ENCODE measurements at regions not wholly inside any gene's neighbourhood (a gene's known extent, or its start where the extent isn't known, plus 50 kb on each side); places are given as distances from the start of the nearest gene placed in this dataset.
"Not testable (repeated sequence)": the region's sequence is repeated elsewhere in the genome, so short reads cannot be mapped to it uniquely, and the experiment has no call there.

- no peak for DNase-seq (ENCODE audit: low read depth in 3 of 3, low spot score in 1 of 3)
Measured at GRCh38 chrX:78603908-78604307, 55.2 kb downstream of the RTL3 start.

- no peak for DNase-seq (ENCODE audit: low read depth in 3 of 3, low spot score in 1 of 3)
Measured at GRCh38 chrX:78595901-78596502, 63.1 kb downstream of the RTL3 start.

- DNase-seq (ENCODE audit: low read depth in 3 of 3, low spot score in 1 of 3), result no peak
Measured at GRCh38 chrX:78593701-78594100, 65.4 kb downstream of the RTL3 start.

GRCh38 chrX:78592030-78592429 lies 67.1 kb downstream of the RTL3 start:
- no peak for DNase-seq (ENCODE audit: low read depth in 3 of 3, low spot score in 1 of 3)

- no peak for DNase-seq (ENCODE audit: low read depth in 3 of 3, low spot score in 1 of 3)
Measured at GRCh38 chrX:78574306-78574705, 84.8 kb downstream of the RTL3 start.

GRCh38 chrX:78573630-78574029 lies 85.5 kb downstream of the RTL3 start:
- no peak for DNase-seq (ENCODE audit: low read depth in 3 of 3, low spot score in 1 of 3)

GRCh38 chrX:78571849-78572248 lies 87.3 kb downstream of the RTL3 start:
- DNase-seq (ENCODE audit: low read depth in 3 of 3, low spot score in 1 of 3), result no peak

- no peak for DNase-seq (ENCODE audit: low read depth in 3 of 3, low spot score in 1 of 3)
Measured at GRCh38 chrX:78555401-78555980, 103.6 kb downstream of the RTL3 start.

GRCh38 chrX:78552628-78553027 lies 106.5 kb downstream of the RTL3 start:
- DNase-seq (ENCODE audit: low read depth in 3 of 3, low spot score in 1 of 3), result not testable (repeated sequence)

- DNase-seq (ENCODE audit: low read depth in 3 of 3, low spot score in 1 of 3), result no peak
Measured at GRCh38 chrX:78548012-78548411, 111.1 kb downstream of the RTL3 start.

- no peak for DNase-seq (ENCODE audit: low read depth in 3 of 3, low spot score in 1 of 3)
Measured at GRCh38 chrX:78545233-78545632, 113.9 kb downstream of the RTL3 start.

GRCh38 chrX:78543281-78543680 lies 115.8 kb downstream of the RTL3 start:
- DNase-seq (ENCODE audit: low read depth in 3 of 3, low spot score in 1 of 3), result no peak

- DNase-seq (ENCODE audit: low read depth in 3 of 3, low spot score in 1 of 3), result no peak
Measured at GRCh38 chrX:78540171-78540570, 119.0 kb downstream of the RTL3 start.

GRCh38 chrX:78534221-78534620 lies 124.9 kb downstream of the RTL3 start:
- DNase-seq (ENCODE audit: low read depth in 3 of 3, low spot score in 1 of 3), result no peak

GRCh38 chrX:78532363-78532762 lies 126.8 kb downstream of the RTL3 start:
- DNase-seq (ENCODE audit: low read depth in 3 of 3, low spot score in 1 of 3), result no peak

- DNase-seq (ENCODE audit: low read depth in 3 of 3, low spot score in 1 of 3), result no peak
Measured at GRCh38 chrX:78527818-78528217, 131.3 kb downstream of the RTL3 start.

- no peak for DNase-seq (ENCODE audit: low read depth in 3 of 3, low spot score in 1 of 3)
Measured at GRCh38 chrX:78527263-78527662, 131.9 kb downstream of the RTL3 start.

GRCh38 chrX:78522601-78523000 lies 136.5 kb downstream of the RTL3 start:
- DNase-seq (ENCODE audit: low read depth in 3 of 3, low spot score in 1 of 3), result no peak

- DNase-seq (ENCODE audit: low read depth in 3 of 3, low spot score in 1 of 3), result peak in 2 of 3 donors; percentile 19 to 34
Measured at GRCh38 chrX:78517124-78517523, 142.0 kb downstream of the RTL3 start.

GRCh38 chrX:78514852-78515251 lies 144.3 kb downstream of the RTL3 start:
- no peak for DNase-seq (ENCODE audit: low read depth in 3 of 3, low spot score in 1 of 3)

GRCh38 chrX:78513971-78514738 lies 145.0 kb downstream of the RTL3 start:
- DNase-seq (ENCODE audit: low read depth in 3 of 3, low spot score in 1 of 3), result no peak

GRCh38 chrX:78506248-78506647 lies 152.9 kb downstream of the RTL3 start:
- no peak for DNase-seq (ENCODE audit: low read depth in 3 of 3, low spot score in 1 of 3)

GRCh38 chrX:78496483-78496882 lies 162.6 kb downstream of the RTL3 start:
- no peak for DNase-seq (ENCODE audit: low read depth in 3 of 3, low spot score in 1 of 3)

Data from stimulated activated CD4-positive, alpha-beta T cell treated with anti-CD3 and anti-CD28 coated beads, TNF-alpha, amount 100 ng/mL, for 1 hour (primary cell).